ENCODE measurements at regions not wholly inside any gene's neighbourhood (a gene's known extent, or its start where the extent isn't known, plus 50 kb on each side); places are given as distances from the start of the nearest gene placed in this dataset.

GRCh38 chrX:148365233-148365632, 135.2 kb upstream of the AFF2 start:
- no peak for DNase-seq (ENCODE audit: low read depth)

DNA sequence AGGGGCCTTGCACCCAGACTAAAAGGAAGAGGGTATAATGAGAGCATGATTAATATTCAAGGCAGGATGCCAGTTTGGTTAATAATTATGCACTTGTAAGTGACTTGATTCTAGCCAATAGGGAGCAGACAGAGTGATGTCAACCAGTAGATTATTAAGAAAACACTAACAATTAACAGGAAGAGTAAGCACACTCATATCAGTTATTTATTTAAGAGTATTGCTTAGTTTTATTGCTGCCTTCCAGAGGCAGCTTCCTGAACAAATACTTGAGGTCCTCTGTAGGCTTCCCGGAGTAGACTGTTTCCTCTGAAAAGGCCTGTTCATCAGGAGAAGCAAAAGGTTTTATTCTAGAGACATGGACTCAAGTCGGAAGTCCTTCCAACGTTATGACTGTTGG, 129.1 kb upstream of the AFF2 start:
- DNase-seq (ENCODE audit: low read depth): no peak

DNA sequence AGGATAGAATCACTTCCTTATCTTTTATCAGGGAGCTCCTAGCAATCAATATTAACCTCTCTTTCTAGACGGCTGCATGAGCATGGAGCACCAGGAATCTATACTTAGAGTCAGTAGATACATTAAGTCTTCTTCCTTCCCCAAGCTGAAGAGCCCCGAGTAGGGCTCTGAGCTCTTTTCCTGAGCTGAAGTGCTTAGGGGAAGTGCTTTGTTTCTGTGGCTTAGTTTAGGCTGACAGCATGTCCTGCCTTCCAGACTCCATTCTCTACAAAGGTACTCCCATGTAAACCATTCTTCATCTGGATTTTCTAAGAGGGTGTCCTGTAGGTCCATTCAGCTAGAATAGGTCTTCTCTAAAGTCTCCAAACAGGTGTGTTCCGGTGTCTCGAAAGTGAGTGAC, 127.5 kb upstream of the AFF2 start:
- no peak for DNase-seq (ENCODE audit: low read depth)

- DNase-seq (ENCODE audit: low read depth): no peak
These were observed 124.1 kb upstream of the AFF2 start for GRCh38 chrX:148376342-148376741.

DNA sequence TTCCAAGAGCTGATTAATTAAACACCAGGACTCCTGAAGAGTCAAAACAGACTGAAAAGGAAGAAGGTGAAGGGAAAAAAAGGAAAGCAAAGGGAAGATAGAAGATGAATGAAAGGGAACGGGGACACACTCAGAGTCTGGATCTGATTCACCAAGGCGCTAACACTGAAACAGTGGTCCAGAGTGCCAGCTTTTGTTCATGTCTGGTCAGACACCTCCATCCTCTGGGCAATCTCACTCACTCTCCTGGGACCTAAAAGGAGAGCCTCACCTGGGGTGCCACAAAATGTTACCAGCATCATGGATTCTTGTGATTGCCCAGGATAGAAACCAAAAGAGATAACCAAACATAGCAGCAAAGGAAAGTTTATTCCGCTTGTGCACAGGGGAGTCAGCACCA, 120.3 kb upstream of the AFF2 start:
- no peak for DNase-seq (ENCODE audit: low read depth)

DNA sequence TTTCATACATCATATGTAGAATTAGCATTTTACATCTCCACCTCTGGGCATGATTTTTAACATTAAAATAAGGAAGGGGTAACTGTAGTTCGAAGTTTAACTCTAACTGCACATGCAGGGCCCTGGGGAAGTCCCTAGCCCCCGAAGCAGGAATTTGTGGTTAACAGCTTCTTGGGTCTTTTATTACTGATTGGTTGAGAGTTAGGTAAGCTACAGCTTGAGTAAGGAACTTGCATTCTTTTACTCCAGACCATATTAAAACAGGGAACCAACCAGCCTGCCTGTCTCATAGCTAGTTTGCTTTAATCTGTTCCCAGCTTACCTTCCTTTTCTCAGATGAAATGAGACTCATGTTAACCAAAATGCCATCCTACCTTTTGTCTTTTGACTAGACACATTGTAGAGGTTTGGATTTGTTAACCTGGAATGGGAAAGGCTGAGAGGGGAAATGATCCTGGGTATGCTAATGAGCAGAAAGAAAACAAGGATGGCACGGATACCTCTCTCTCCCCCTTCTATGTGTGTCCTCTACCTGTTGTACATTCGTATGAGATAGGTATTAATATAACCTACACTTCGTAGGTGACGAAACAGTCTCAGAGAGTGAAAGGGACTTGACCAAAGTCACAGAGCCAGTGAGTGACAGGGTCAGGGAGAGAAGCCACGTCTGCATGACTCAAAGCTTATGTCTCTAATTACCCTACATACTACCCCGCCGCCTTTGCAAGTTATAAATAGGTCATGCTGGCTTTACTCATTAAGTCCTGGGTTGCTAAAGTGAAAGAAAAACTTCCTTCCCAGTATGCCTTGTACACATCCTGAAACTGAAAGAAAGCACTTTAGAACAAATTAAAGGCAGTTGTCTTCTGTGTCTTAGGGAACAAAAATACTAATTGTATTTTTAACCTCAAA, 119.5 kb upstream of the AFF2 start:
- no peak for DNase-seq (ENCODE audit: low read depth)

DNA sequence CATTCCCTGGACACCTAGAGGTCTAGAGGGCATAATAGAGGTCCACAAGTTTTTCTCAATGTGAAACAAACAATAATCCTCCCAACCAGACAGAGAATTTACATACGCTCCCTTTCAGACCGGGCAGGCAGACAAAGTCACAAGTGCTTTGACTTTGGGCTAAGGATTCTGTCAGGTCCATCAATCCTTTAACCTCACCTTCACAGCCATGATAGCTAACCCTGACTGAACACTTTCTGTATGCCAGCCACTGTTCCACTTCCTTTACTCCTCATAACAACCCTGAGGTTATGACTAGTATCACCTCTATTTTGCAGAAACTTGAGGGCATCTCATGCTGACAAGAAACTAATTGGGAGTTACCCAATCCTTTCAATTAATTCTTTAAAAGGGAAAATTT, 118.8 kb upstream of the AFF2 start:
- no peak for DNase-seq (ENCODE audit: low read depth)

GRCh38 chrX:148382983-148383382, 117.4 kb upstream of the AFF2 start:
- DNase-seq (ENCODE audit: low read depth): no peak

DNA sequence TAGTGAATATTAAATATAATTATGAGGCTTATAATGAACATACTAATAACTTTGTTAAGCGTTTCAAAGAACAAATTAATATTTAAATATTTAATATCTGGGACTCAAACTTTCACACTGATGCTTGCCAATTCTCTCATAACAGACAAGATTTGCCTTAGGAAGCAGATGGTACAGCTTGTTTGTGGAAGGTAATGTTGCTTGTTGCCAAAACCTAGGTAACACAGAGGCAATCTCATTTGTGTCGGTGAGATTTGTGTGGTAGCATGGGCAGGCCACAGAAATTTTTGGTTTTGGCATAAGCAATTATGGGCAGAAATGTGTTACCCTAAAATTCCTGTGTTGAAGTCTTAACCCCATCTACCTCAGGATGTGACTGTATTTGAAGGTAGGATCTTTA, 114.9 kb upstream of the AFF2 start:
- DNase-seq (ENCODE audit: low read depth): no peak

GRCh38 chrX:148389629-148390028, 110.8 kb upstream of the AFF2 start:
- no peak for DNase-seq (ENCODE audit: low read depth)

DNA sequence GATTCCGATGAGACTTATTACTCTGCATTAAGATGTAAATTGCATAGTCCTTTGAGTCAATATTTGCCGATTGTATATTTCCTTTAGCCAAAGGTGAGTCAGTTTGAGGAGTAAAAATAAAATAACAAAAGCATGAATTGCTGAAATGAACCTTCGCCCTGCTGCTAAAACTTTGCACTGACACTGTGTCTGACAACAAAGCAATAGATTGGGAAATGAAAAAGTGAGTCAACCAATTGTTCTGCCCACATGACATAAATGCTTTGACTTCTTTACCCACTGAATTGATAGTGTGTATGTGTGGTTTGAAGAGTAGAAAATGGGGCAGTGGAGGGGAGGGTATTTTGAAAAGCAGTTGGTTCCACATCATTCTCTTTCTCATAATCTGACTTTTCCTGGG, 88.4 kb upstream of the AFF2 start:
- no peak for DNase-seq (ENCODE audit: low read depth)

GRCh38 chrX:148416142-148416541, 84.3 kb upstream of the AFF2 start:
- DNase-seq (ENCODE audit: low read depth): no peak

GRCh38 chrX:148416931-148417330, 83.5 kb upstream of the AFF2 start:
- DNase-seq (ENCODE audit: low read depth): no peak

DNA sequence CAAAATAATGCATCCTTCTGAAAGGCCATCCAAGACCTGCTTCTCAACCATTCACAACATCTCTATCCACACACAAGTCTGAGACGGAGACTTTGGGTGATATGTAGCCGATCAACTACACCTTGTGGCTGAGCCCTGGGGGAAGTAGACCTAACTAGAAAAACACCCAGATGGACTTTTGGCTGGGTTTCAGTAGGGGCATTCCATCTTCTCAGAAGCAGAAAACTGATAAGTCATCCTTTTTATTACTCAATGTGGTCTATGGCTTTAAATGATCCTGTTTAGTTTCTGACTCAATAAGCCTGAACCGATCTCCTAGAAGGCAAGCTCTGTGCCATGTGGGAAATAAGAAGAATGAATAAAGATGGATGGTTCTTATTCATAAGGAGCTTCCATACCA, 82.5 kb upstream of the AFF2 start:
- no peak for DNase-seq (ENCODE audit: low read depth)

DNA sequence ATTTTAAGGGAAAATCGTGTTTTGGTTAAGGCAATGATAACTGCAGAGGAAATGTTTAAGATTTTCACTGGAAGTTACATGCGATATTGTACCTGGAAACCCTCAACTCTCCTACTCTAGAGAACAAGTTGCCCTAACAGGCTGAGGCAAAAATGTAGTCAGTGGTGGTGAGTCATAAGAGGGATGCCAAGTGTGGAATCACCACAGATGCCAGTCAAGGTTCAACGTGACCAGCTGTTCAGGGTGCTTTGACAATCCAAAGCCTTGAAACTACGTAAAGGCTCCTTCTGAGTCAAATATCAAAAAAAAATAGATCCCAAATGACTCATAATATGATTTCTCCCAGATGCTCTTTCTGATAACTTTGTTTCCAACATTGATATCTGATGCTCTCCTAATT, 77.9 kb upstream of the AFF2 start:
- DNase-seq (ENCODE audit: low read depth): no peak

- DNase-seq (ENCODE audit: low read depth): no peak
These were observed 75.8 kb upstream of the AFF2 start for GRCh38 chrX:148424570-148424969.

DNA sequence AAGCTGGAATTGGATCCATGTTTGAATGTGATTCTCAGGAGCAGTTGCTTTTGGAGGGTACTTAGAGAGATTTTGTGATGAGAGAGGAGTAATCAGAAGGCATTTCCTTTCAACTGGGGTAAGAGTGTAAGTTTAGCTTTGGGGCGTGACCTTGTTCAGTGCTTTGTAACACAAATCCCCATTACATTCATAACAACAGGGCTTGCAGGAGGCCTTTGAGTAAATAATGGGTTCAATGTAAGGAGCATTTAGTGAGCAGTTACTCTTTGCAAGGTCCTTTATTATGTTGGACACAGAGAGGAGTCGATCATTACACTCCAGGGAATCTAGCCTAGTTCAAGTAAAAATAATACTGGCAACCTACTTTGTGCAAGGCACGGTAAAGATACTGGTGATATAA, 74.0 kb upstream of the AFF2 start:
- no peak for DNase-seq (ENCODE audit: low read depth)

GRCh38 chrX:148441387-148441786, 59.0 kb upstream of the AFF2 start:
- DNase-seq (ENCODE audit: low read depth): no peak

DNA sequence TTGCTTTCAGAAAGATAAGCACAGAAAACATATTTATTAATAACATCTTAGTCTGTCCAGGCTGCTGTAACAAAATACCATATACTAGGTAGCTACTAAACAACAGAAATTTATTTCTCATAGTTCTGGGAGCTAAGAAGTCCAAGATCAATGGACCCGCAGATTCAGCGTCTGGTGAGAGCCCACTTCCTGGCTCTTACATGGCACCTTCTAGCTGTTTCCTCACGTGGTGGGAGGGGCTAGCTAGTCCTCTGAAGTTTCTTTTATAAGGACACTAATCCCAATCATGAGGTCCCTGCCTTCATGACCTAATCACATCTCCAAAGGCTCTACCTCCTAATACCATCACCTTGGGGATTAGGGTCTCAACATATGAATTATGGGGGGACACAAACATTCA, 57.2 kb upstream of the AFF2 start:
- no peak for DNase-seq (ENCODE audit: low read depth)

DNA sequence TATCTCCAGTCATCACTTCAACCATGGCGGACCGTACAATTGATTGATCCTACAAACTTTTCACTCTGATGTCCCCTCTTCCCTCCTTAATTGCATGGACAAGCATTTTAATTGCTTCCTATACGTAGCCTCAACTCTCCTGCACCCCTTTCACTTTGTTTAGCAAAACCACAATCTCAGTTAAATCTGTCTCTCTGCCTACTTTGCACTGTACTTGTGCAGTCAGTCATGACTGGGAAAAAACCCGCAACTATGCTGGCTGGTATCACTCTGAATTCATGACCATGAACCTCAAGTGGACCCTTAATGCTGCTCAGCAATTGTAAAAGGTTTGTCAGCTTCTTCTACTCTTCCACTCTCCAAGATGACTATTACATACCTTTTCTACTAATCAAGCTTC, 51.7 kb upstream of the AFF2 start:
- DNase-seq (ENCODE audit: low read depth): no peak

Measured in fibroblast of the conjunctiva (primary cell).